ENCODE measurements at regions not wholly inside any gene's neighbourhood (a gene's known extent, or its start where the extent isn't known, plus 50 kb on each side); places are given as distances from the start of the nearest gene placed in this dataset.

GRCh38 chr7:47143339-47143738, 438.6 kb downstream of the TNS3 start:
- intact Hi-C loops (cut with DNase I) = no loop called here
- H3K9me3 ChIP-seq = no peaks in the 10 kb centered on the region
- 87 to 89% methylated on average over 1 of the region's 1 CpG for WGBS, 2 donors
- H3K4me3 ChIP-seq = no peak overlapping the region
- ATAC-seq (no peak), DNase-seq (no peak)
- no peak overlapping the region for H3K27ac ChIP-seq
- peaks cover 0 to 5% (median 0%) of the 10 kb centered on the region in 9 donors for H3K4me1 ChIP-seq
- H3K27me3 ChIP-seq = no peaks in the 10 kb centered on the region
- H3K36me3 ChIP-seq = no peaks in the 10 kb centered on the region
- TF ChIP-seq, protein P1, sequence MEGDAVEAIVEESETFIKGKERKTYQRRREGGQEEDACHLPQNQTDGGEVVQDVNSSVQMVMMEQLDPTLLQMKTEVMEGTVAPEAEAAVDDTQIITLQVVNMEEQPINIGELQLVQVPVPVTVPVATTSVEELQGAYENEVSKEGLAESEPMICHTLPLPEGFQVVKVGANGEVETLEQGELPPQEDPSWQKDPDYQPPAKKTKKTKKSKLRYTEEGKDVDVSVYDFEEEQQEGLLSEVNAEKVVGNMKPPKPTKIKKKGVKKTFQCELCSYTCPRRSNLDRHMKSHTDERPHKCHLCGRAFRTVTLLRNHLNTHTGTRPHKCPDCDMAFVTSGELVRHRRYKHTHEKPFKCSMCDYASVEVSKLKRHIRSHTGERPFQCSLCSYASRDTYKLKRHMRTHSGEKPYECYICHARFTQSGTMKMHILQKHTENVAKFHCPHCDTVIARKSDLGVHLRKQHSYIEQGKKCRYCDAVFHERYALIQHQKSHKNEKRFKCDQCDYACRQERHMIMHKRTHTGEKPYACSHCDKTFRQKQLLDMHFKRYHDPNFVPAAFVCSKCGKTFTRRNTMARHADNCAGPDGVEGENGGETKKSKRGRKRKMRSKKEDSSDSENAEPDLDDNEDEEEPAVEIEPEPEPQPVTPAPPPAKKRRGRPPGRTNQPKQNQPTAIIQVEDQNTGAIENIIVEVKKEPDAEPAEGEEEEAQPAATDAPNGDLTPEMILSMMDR (IDR thresholded peaks at IDR 0.05) = no peak

- TF ChIP-seq, protein P1 (IDR thresholded peaks at IDR 0.05) = no peak
- Histone ChIP-seq H3K9me3 (no peaks in the 10 kb centered on the region), H3K27ac (no peak overlapping the region), H3K36me3 (no peaks in the 10 kb centered on the region), H3K4me3 (no peak overlapping the region), H3K4me1 (peaks cover 0 to 4% (median 0%) of the 10 kb centered on the region in 9 donors), H3K27me3 (no peaks in the 10 kb centered on the region)
- DNase-seq (no peak), ATAC-seq (no peak)
- 89 to 92% methylated on average over 1 of the region's 1 CpG for WGBS, 2 donors
- intact Hi-C loops (cut with DNase I) = no loop called here
Measured at GRCh38 chr7:47142867-47143175, 439.1 kb downstream of the TNS3 start.

DNA sequence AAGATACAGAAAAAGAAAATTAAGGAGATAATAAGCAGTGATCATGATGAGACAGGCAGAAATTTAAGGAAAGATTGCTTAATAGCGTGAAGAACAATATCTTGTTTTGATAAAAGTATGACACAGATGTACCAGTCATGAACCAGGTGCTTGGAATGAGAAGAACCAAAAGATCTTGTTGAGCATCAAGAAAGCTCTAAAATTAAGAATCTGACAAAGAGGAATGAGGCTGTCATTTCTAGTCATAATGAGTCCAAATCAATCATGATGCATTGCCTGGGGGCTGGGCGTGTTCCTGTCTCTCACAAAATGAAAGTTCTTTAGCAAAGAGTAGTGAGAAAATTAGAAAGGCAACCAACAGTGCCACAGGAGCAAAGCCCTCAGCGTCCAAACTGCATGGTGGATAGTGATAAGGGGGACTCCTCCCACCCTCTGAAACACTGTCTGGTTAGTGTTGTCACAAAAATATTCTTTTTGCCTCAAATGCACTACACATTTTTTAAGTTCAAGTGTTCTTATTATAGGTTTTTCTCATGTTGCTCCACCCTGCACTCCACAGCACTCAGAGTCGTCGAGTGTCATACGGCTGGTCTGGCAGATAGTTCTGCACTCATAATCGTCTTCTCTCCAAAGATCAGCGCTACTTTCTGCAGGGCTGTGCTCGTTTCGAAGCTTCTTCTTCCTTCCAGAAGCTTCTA, 439.6 kb downstream of the TNS3 start:
- intact Hi-C loops (cut with DNase I) = no loop called here
- H3K27me3 ChIP-seq = no peaks in the 10 kb centered on the region
- 80 to 83% methylated on average over 10 of the region's 10 CpGs for WGBS, 2 donors
- no peaks in the 10 kb centered on the region for H3K36me3 ChIP-seq
- H3K4me1 ChIP-seq = no peaks in the 10 kb centered on the region
- H3K4me3 ChIP-seq = no peak overlapping the region
- TF ChIP-seq, protein P1 (IDR thresholded peaks at IDR 0.05) = no peak
- no peak overlapping the region for H3K27ac ChIP-seq
- ATAC-seq = no peak
- H3K9me3 ChIP-seq = no peaks in the 10 kb centered on the region
- DNase-seq = no peak

DNA sequence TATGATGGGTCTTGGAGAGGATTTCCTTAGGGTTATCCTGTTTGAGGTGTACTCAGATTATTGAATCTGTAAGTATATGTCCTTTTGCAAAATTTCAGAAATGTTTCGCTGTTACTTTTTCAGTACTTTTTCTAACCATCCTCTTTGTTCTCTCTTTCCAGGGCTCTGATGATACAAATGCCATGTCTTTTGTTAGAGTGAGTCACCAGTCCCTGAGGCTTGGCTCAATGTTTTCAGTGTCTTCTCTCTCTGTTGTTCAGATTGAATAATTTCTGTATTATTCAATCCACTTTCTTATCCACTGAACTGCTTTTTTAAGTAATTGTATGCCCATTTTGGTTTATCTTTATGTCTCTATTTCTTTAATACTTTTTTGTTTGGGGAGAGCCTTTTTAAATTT, 449.4 kb downstream of the TNS3 start:
- H3K36me3 ChIP-seq = no peaks in the 10 kb centered on the region
- no peak overlapping the region for H3K27ac ChIP-seq
- TF ChIP-seq, protein P1 (IDR thresholded peaks at IDR 0.05) = no peak
- DNase-seq = no peak
- H3K4me1 ChIP-seq = peaks cover 0 to 10% (median 0%) of the 10 kb centered on the region in 9 donors
- ATAC-seq = no peak
- no peaks in the 10 kb centered on the region for H3K27me3 ChIP-seq
- H3K9me3 ChIP-seq = no peaks in the 10 kb centered on the region
- intact Hi-C loops (cut with DNase I) = no loop called here
- WGBS, 2 donors = 97 to 100% methylated on average over 1 of the region's 1 CpG
- H3K4me3 ChIP-seq = no peak overlapping the region
